Body of pancreas (tissue), 4 donors: ENCODE measurements at regions not wholly inside any gene's neighbourhood (a gene's known extent, or its start where the extent isn't known, plus 50 kb on each side); places are given as distances from the start of the nearest gene placed in this dataset.

Source experiments
- CTCF ChIP-seq, 7 experiments: fragments of 450-650 bp in 4 of 7; fragments of 200-600 bp in 3 of 7; sonication (generic) in 3 of 7; IDR thresholded peaks; one replicate each; pipeline ENCODE4 v1.5.1; 2016 to 2019; ENCODE audit warnings: antibody characterized with exemption in 7 of 7
- POLR2A ChIP-seq, 3 donors: fragments of 450-650 bp; IDR thresholded peaks; one replicate each; pipeline ENCODE4 v1.6.1; 2016; ENCODE audit warnings: antibody characterized with exemption in 3 of 3, mild to moderate bottlenecking in 2 of 3

GRCh38 chr7:31204071-31204470 is 136.5 kb downstream of the NEUROD6 start:
- TF ChIP-seq CTCF (IDR thresholded peaks at IDR 0.05) (no peak), POLR2A (IDR thresholded peaks at IDR 0.05) (no peak)
